GM18909 (cell line): ENCODE measurements at regions not wholly inside any gene's neighbourhood (a gene's known extent, or its start where the extent isn't known, plus 50 kb on each side); places are given as distances from the start of the nearest gene placed in this dataset.

Source experiments
- ATAC-seq: cut with Tn5 transposase; IDR thresholded peaks from one replicate; pipeline ENCODE4 v1.9.1; 2021; ENCODE audit warnings: mild to moderate bottlenecking; ENCODE audit not compliant: unreplicated experiment, poor library complexity

DNA sequence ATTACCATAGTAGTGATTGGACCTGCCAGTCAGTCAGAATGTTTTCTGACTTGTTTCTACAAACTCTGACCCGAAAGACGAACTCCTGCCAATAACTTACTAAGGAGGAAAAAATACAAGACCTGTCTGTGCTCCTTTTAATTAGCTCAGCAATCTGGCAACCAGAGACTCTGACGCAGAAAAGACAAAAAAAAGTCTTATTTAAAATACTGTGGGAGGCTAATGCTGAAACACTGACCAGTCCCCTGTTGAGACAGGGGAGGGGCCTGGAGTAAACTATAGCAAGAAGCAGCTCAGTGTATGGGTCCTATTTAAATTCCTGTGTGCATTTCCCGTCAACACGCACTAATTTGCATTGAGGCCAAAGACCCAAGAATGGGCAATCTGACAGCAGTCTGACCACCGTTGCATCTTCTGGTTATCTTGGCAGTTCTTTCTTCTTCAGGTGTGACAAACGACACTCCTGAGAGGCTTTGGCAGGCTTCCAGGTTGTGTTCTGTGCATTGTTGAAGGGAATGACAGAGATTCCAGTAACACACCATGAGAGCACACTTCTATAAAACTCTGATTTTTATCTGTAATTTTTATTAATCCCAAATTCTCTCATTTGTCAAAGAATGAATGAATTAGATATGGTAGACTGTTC is 1114.3 kb downstream of the IGSF11 start:
- ATAC-seq = no peak

DNA sequence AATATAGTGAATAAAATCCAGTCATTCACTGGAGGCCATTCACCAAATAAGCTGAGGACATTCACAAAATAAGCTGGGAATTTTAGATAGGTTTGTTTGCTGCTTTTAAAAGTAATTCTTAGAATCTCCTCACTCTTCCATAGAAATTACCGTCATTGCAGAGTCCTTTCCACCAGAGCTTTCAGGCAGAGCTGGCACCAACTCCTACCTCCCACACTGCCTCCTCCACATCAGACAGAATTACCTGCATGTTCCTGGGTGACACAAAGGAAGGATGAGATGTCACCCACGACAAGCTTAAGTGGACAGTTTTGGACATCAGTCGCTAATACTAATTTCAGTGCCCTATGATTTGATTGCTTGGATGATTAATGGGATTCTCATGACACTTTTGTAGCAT is 1113.2 kb downstream of the IGSF11 start:
- no peak for ATAC-seq

DNA sequence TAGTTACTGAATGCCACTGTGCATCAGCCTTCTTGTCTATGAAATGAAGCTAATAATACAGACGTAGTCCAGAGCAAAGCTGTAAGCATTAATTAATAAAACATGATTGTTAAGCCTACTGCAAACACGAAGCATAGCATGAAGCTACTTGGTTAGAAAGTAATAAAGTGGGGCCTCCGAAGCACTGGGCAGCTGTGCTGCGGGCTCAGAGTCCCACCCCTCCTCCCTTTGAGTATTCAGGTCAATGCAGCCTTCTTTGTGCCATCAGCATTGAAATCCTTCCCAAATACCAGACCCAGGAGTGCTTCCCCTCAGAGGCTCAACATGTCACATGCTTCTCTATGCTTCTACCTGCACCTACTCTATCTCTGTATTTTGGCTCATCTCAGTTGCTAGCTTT is 1112.6 kb downstream of the IGSF11 start:
- no peak for ATAC-seq

DNA sequence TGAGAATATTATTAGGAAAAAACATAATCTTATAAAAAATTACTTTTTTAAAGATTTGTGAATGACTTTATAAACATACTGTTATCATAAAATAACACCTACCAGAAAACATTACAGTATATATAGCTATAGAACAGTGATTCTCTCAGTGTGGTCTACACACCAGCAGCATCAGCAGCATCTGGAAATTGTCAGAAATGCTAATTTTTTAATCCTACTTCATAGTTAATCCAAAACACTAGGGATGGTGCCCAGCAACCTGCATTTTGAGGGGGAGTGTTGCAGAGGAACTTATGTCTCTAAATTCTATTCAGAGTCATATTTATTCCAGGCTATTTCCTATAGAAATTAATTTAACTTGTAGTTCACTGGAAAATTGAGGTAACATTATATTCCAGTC is 1107.8 kb downstream of the IGSF11 start:
- ATAC-seq = no peak

DNA sequence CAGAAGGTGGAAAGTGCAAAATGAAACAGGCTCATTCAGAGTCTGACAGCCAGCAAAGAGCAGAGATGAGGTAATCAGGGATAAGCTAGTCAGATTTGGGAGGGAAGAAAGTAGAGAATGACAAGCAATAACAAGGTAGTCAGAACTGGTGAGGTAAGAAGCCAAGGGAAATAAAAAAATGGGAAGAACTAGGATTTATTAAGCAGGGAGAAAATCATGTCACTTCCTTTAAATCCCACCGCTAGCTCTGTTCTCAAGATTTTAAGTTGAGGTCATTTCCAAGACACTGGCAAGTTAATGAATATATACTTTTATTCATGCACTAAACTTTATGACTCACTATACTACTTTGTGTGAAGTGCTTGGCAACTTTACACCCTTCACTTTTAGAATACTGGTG is 1106.8 kb downstream of the IGSF11 start:
- ATAC-seq = no peak

DNA sequence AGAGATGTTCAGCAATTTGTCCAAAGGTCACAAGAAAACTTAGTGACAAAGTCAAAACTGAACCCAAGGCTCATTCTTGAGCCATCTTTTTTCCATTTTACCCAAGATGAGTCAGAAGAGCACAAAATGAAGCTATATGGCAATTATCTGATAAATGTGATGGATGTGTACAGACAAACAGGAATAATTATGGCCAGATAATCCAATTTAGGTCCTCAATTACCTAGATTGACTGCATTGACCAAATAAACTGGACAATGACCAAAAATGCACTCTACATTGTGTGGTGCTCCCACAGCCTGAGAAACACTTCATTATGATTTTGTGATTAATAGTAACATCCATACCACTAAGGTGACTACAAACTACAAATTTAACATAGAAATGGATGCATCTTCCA is 1105.8 kb downstream of the IGSF11 start:
- ATAC-seq = no peak

DNA sequence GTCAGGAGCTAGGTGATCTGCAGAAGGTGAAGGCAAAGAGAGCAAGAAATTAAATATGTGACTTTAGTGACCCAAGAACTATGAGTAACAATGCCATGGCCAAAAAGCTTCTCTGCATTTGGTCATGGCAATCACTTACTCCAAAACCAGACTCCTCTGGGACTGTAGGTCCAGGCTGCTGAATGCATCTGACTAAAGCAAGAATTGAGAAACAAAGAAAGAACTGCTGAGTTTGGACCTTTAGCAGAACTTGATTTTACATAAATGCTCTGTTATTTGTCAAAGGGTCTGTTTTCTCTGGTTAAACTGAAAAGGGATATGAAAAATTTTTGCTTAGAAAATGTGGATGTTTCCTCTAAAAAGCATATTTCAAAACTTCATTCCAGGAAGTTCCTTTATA is 1102.2 kb downstream of the IGSF11 start:
- ATAC-seq = no peak

DNA sequence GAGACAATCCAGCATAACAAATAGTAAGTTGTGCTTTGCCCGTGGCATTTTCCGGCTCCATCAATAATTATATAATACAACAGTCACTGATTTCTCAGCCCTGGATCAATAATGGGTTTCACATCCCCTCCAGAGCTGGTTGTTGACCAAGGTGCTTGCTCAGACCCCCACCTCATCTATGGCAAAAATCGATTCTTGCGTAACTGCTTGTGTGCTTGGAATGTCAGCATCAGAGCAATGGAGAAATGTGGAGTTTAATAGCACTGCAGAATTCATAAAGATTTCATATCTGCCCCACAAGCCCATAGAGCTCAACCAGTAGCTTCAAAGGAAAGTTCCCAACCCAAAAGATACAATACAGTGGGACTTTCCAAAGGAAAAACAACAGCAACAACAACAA is 1098.5 kb downstream of the IGSF11 start:
- no peak for ATAC-seq

DNA sequence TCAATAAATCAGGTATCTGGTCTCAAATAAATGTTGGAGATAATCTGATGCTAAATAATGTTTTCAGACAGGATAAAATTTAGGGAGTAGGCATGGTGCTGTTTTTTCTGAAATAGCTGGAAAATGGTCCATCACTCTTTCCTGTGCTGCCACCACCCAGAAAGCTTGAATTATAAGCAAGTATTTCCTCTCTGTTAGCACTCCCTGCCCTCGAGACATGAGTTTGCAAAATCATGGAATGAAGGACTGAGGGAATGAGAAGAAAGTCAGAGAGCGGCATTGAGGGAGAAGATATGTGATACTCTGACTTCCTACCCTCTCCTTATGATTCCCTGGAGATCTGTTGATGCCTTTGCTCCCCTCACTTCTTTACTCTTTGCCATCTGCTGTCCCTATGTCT is 1095.7 kb downstream of the IGSF11 start:
- ATAC-seq = no peak

DNA sequence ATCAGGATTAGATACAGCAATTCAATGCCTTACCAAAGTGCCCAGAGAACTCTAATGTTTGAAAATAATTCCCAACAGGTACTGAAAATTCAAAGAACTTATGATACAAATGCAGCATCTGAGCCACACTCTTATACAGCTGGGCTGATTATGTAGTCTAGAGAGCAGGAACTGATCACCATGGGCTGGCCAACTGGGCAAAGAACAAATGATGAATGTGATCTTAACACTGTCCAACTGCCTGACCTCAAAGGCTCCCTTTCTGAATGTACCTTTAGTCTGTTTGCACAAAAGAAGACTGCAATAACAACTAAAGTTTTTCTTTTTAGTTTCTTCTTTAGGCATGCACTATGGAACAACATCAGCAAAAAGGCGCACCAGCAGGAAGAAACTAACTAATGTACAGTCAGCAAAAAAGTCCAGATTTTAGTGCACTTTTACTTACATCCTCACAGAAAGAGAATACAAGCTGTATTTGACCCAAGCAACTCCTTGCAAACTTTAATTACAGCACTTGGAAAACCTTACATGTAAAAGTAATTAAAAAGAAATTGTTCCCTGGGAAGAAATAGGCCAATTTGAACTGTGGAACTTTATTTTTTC is 1095.1 kb downstream of the IGSF11 start:
- no peak for ATAC-seq

DNA sequence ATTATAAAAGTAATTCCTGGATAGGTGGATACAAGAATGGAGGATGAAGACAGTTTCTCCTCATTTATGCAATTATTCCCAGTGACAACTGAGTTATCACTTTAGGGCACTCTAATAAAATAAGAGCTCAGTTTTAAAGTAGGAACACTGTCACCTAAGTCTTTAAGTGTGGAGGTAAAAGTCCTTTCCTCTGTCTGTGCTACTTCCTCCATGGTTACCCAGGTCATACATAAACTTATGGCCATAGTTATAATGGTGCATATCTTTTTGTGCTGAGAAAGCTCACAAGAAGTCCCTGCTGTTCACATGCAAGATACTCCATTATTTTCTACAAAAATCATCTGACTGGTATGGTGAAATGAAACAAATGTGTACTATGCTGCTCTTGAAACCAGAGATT is 1093.6 kb downstream of the IGSF11 start:
- ATAC-seq = no peak

DNA sequence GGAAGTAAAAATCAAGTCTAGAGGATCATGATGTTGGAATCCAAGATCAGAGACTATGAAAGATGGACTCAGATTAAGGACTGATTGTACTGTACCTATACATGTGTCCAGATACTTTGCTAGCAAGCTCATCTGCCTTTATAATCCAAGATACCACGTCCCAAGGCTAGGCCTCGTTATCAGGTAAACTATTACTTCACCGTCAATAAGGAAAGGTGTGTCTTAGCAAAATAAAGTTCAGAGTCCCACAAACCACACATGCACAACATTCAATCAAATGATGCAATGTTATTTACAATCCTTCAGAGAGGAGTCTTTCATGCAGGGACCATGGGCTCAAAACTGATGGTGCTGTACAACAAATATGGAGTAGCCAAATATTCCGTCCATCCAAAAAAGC is 1092.9 kb downstream of the IGSF11 start:
- no peak for ATAC-seq

DNA sequence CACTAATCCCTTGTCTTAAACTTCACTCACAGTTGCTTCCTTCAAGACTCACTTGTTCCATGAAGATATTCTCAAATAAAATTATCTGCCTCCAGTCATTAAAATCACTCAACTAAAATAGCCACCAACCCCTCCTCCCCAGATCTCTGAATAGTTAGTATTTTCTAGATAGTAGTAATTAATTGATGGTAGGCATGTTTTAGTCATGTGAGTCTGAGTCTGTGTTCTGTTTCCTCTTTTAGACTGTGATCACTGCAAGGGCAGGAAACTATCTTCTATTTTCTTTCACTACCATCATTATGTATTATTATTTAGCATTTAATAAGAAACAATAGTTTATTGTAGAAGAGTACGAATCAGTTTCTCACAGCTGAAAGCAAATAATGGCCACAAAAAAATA is 1080.5 kb downstream of the IGSF11 start:
- no peak for ATAC-seq

DNA sequence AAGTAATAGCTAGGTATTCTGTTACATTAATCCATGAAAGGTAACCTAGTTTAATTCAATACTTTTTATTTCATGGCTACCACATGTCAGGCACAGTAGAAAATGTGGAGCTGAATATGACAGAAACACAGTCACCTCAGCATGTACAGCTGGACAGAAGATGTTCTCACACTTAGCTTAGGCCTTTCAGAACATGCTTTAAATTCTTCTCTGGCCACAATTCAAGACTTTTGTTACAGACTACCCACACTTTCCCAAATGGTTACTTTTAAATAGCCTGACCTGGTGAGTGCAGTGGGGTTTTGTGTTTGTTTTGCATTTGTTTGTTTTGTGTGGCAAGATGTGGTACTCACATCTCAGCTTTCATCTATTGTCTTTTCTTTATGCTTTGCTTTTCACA is 1079.5 kb downstream of the IGSF11 start:
- ATAC-seq = no peak

DNA sequence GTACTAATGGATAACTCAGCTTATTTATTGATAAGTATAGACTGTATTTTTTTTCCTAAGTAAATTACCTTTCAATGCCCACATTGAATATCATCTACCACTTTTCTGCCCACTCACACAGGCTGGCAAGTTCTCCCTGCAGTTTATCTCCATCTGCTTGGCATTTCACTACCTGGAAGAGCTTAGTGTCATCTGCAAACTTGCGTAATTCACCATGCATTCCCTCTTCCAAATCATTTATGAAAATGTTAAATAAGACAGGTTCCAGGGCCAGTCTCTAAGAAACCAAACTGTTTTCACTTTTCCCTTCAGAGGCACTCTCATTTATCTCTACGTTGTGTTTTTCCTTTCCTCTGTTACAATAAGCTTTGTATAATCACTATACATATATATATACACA is 1076.6 kb downstream of the IGSF11 start:
- no peak for ATAC-seq

DNA sequence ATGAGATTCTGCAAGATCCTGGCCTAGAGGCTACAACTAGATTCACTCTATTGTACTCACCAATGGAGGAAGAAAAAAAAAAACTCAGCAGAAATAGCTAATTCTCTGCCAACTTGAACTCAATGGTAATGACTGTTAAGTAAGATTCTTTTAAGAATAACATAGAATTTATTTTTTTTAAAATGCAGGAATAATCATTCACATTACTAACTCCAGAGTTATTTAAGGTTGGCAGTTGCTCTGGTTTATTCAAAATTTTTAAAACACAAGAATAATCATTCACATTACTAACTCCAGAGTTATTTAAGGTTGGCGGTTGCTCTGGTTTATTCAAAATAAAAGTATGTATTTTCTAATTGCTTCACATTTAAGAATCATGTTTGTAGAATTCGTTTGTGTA is 1071.9 kb downstream of the IGSF11 start:
- ATAC-seq = no peak

DNA sequence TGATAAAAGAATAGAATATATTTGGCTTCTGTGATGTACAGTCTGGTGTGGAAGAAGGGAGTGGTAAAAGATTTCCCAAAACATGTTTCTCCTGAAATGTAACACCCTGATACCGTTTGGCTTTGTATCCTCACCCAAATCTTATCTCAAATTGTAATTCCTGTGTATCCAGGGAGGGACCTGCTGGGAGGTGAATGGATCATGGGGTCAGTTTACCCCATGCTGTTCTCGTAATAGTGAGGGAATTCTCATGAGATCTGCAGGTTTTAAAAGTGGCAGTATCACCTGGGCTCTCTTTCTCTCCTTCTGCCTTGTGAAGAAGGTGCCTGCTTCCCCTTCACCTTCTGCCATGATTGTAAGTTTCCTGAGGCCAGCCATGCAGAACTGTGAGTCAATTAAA is 1070.8 kb downstream of the IGSF11 start:
- ATAC-seq = no peak

DNA sequence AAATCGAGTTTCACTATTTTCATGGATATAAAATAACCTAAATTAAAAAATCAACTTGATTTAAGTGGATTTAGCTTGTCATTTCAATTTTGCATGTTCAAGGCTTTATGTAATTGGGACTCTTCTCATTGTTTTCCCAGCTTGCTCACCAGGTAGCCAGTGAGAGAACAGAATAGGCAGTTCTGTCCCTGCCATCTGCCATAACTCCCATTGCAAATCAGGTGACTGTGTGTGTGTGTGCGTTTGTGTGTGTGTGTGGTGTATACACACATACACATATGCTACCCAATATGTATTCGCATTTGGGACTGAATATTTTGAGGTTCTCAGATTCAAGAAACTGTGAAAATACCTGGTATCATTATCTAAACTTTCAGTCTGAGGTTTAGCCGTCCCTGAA is 1069.8 kb downstream of the IGSF11 start:
- ATAC-seq = no peak

DNA sequence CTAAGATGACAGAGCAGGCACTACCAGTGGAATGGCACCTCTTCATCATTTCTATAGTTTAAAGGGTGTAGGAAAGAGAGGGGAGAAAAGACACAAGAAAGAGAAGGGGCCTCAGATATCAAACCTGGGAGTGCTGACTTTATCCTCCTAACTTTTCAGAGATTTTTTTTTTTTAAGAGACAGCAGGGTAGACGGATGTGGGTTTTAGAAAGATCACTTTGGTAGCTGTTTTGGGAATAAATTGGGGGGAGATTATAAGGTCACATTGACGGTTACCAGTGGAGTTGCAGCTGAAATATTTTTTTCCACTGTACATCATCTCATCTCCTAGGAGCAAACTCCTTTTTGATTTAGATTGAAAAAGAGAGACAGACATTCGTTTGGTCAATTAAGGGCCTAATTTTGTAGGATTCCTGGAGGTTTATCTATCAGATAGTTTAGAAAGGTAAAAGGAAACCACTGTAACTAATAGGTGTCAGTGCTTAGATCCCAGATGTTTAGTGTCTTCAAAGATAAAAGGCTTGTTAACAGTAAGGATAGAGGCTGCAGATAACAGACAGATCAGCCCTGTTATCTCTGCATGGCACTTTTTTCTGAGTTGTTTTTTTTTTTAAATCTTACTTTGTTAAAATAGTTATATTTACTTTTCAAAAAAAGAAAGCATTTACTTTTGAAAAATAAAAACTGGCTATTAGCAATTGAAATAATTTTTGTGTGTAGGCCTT is 1057.0 kb downstream of the IGSF11 start:
- ATAC-seq = no peak

DNA sequence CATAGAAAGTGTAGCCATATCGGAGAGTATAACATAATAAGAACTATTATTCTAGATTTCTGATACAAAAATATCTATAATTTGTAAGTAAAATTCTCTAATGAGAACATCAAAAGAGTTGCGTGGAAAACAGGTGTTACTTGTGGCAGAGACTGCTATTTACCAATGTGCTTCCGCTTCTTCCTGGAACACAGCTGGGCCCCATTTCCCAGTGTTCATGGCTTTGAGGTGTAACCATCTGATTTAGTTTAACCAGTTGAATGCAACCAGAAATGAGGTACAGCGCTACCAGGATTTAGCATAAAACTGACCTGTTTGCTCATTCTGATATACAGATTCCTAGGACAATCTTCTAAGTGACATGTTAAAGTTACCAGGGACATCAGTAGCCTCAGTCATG is 1055.2 kb downstream of the IGSF11 start:
- ATAC-seq = no peak

DNA sequence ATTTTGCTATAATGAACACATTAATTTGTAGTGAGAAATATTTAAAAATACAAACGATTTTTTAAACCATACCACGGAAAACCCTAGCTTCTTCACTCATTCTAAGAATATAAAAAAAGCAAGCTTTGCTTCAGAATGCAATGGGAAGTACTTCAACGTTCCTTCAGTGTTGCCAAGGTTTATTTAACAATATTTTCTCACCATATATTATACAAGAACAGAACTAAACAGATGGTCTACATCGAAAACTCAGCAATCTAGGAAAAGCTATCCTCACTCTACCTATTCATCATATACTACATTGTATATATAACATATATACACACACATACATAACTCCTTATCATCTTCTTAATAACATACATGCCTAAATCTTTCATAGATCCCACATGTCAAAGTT is 1047.4 kb downstream of the IGSF11 start:
- ATAC-seq = no peak

DNA sequence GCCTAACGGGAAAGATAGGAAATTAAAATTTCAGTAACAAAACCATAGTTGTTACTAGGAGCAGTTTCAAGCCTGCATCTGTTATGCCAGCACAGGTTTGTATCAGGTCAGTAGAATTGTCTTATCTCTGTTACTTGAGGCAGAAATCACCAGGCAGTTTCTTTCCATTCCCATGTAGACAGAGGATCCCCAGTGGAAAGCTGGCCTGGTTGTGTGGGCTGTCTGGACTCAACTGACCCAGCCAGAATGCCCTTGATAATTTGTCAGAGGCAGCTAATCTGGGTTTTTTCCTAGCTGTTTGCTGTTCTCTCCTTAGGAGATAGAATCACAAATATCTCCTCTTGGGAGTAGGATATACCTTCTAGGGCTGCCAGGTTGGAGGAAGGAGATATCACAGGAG is 1044.7 kb downstream of the IGSF11 start:
- no peak for ATAC-seq
